ENCODE measurements at regions not wholly inside any gene's neighbourhood (a gene's known extent, or its start where the extent isn't known, plus 50 kb on each side); places are given as distances from the start of the nearest gene placed in this dataset.

DNA sequence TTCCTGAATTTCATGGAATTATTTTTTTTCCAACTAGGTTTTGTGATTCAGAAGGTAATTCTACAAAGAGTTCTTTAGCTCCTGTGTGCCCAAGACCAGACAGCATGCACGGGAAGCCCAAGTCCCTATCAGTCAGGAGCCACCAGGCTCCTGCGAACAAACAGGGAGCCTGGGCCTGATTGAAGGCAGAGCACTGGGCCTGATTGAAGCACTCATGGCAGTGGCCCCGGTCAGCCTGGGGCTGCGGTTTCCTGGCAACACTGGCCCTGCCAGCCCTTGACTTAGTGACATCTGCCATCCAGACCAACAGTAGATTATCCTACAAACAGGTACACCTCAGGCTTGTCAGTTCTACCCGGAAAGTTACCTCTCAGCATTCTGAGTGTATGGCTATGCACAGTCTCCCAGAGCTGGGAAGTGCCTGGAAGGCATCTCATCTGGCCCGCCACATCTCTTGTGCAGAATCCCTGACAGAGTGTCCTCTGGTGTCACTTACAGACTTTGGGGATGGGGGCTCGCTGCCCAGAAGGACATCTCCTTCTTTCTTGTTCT, 133.8 kb downstream of the VEGFA start:
- DNase-seq (ENCODE audit: low spot score): no peak

DNA sequence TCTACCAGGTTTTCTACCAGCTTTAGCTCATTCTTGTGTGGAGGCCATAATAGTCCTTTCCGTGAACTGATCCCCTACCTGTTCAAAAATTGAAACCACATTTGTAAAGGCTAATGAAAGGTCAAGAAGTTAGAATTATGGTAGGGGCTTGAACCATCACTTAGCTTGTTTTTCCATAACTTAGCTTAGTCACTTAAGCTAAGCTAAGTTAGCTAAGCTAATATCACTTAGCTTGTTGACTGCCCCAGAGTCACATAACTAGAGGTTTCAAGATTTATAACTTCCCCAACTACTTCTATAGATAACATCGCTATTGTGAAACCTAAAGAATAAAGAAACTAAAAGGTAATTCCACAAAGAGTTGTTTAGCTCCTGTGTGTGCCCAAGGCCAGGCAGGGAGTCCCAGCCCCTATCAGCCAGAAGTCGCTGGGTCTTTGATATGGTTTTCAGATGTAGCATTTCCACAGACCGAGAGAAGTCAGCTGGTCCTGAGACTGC, 131.8 kb downstream of the VEGFA start:
- no peak for DNase-seq (ENCODE audit: low spot score)

GRCh38 chr6:43900916-43901732, 131.1 kb downstream of the VEGFA start:
- no peak for DNase-seq (ENCODE audit: low spot score)

- no peak for DNase-seq (ENCODE audit: low spot score)
Measured at GRCh38 chr6:43900560-43900915, 130.5 kb downstream of the VEGFA start.

DNA sequence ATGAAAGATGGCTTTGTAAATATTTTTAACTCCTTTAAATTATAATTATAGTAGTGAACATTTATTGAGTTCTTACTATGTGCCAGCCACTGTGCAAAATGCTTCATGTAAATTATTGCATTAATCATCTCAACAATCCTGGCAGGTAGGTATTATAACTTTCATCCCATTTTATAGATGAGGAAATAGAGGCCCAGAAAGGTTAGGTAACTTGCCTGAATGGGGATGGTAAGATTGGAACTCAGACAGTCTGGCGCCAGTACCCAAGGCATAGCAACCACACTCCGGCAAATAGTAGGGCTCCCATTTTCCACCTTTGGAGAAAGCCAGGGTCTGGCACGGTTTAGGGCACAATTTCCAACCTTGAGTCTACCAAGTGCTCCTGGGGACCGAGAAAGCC, 129.8 kb downstream of the VEGFA start:
- no peak for DNase-seq (ENCODE audit: low spot score)

- no peak for DNase-seq (ENCODE audit: low spot score)
Measured at GRCh38 chr6:43898358-43899131, 128.5 kb downstream of the VEGFA start.

GRCh38 chr6:43897571-43898302, 127.7 kb downstream of the VEGFA start:
- DNase-seq (ENCODE audit: low spot score): no peak

GRCh38 chr6:43896329-43897255, 126.6 kb downstream of the VEGFA start:
- DNase-seq (ENCODE audit: low spot score): no peak

DNA sequence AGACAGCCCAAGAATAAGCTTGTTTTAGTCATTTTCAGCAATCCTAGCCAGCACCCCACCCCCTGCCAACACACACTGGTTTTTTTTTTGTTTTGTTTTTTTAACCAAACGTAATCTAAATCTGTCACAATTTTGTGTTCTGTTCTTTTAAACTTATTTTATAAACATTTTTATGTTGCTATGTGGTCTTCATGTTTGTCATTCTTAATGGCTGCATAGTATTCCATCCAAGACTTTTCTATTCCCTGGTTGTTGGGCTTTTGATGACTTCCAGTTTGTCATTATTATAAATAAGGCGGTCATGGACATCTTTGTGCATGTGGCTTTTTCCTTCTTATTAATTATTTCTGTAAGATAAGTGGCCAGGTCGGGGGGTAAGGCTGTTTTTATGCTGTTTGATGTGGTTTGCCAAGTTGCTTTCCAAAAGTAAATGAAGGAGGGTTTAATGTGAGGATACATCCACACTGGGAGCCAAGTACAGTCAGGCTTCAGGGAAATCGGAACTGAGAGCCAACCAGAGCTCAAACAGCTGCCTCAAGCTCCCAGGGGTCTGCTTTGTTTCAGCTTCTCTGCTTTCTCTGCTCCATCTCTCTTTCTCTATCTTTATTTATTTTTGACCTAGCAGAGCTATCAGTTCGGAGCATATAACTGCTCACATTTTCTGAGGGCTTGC, 125.8 kb downstream of the VEGFA start:
- no peak for DNase-seq (ENCODE audit: low spot score)

GRCh38 chr6:43893073-43893472, 123.1 kb downstream of the VEGFA start:
- DNase-seq (ENCODE audit: low spot score): no peak

DNA sequence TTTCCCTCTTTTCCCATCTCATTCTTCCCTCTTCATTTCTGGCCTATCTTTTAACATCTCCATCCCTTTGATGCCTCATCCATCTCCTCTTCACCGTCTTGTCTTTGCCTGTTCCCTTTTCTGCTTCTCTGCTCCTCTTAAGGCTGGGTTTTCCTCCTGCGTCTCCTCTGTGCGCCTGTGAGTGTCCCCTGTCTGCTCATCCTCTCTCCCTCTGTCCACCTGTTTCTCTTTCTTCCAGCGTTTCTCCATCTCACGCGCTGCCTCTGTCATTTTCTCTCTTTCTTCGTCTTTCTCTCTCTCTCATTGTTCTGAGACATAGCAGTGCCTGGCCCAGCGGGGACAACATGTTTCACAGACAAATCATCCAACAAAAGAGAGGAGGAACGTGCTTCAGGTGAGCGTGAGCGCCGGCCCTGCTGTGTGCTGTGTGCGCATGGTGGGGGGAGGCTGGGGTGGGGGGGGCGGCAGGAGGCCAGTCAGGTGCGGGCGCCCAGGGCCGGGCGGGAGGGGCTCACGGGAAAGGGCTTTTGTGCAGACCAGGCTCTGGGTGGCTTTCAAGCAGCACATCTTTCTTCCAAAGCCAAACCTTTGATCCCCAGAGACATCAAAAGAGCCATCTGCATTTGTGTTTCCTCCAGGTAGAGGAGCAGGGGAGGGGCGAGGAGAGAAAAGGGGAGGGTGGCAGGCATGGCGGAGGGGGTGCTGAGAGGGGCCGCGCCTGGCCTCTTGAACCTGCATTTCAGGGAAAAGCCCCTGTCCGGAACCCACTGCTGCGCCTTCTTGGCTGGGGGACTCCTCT, 121.3 kb downstream of the VEGFA start:
- DNase-seq (ENCODE audit: low spot score): no peak

- DNase-seq (ENCODE audit: low spot score): no peak
Measured at GRCh38 chr6:43890197-43891062, 120.4 kb downstream of the VEGFA start.

DNA sequence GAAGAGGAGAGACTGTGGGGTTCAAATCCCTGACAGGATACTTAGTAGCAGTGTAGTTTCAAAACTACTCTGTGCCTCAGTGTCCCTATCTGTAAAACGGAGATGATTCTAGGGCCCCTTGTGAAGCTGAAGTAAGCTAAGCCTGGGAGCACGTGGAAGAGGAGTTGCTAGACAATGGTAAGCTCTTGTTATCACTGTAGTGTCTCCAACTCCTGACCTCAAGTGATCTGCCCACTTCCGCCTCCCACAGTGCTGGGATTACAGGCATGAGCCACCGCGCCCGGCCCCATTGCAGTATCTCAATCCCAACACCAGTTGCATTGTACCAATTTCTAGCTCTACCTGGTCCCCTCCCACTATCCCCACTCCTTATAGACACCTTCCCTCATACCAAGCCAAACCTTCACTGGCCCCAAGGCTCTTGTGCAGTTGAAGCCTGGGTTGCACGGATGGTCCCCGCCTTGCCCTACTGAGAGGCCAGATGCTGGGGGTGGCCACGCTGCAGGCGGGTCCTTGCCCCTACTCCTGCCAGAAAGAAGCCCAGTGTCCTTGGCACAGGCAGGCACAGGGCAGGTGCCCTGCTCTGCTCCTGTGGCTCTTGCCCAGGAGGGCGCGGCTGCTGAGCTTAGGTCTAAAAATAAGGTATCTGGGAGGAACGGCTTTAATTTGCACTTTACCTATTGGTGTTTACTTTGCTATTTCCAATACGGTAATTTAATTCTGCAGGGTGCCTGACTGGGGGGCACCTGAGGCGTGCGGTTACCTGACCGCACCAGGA, 118.1 kb downstream of the VEGFA start:
- no peak for DNase-seq (ENCODE audit: low spot score)

GRCh38 chr6:43887340-43887858, 117.4 kb downstream of the VEGFA start:
- no peak for DNase-seq (ENCODE audit: low spot score)

DNA sequence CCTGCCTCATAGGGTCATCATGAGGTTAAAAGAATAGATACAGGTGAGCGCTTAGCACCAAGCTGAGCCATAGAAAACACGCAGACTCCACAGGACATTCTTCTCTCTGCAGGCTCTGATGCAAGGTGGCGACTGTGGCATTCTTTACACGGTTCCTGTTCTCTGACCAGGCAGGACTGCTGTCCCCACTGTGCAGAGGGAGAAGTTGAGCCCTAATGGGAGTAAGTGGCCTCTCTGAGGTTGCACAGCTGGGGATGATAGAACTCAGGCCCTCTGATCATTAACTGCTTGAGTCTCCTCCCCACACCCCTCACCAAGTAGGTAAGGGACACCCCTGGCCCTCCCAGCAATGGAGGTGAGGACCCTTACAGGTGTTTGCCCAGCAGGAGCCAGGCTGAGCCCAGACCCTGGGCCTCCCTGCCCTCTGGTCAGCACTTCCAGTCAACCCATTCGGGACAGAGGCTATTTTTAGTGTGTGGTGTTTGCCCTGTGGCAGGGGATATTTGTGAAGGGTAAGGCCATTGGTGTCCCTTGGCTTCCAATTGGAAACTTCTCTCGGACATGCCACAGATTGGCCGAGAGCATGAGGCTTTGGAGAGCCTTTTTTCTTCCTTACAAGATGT, 116.8 kb downstream of the VEGFA start:
- no peak for DNase-seq (ENCODE audit: low spot score)

- DNase-seq (ENCODE audit: low spot score): no peak
Measured at GRCh38 chr6:43886067-43886461, 116.1 kb downstream of the VEGFA start.

DNA sequence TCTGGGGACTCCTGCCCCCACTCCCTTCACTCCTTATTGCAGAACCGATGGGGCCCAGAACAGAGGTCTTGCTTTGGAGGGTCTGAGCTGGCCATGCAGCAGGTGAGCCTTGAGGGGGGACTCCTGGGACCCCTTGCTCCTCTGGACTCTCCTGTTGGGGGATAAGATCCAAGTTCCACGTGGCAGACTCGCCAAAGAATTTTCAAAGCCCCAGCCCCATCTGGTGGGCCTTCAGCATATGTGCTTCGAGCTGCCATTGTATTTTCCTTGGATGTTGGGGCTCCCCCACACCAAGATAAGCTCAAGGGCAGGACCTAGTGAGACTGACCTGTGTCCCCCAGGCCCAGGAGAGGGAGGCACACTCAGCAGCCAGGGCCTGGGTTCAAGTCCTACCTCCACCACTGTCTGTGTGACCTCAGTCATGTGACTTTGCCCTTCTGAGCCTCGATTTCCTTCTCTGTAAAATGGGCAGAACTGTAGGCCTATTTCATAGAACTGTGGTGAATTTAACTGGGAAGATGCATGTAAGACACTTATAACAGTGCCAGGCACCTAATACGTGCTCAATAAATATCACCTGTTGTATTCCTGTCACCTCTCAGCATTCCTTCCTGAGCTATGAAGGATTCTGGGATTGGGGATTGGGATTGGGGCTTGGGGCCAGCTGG, 115.5 kb downstream of the VEGFA start:
- DNase-seq (ENCODE audit: low spot score): no peak
